GM12878 (cell line): ENCODE measurements at regions not wholly inside any gene's neighbourhood (a gene's known extent, or its start where the extent isn't known, plus 50 kb on each side); places are given as distances from the start of the nearest gene placed in this dataset.

Experiments
- ATAC-seq: fragments of 200-7000 bp; cut with Tn5 transposase; 3 replicates; pipeline ENCODE4 v1.9.1; 2020; ENCODE audit warnings: mild to moderate bottlenecking, moderate library complexity
- BruUV-seq: library from RNA; stranded (reverse); fragments of 400-500 nt; replicated peaks from 2 replicates; lab custom pipeline; 2021; lab: Mats Ljungman, UMichigan
- CTCF ChIA-PET: fragments of 300-600 bp; sonication (Branson Sonifier 250); formaldehyde crosslinking; extraction: SDS; loops from one replicate; lab custom pipeline; 2021; ENCODE audit warnings: inconsistent platforms; lab: Yijun Ruan, JAX
- POLR2A ChIA-PET: fragments of 350-600 bp; formaldehyde crosslinking; extraction: SDS; loops from one replicate; lab custom pipeline; 2021; ENCODE audit warnings: inconsistent platforms; lab: Charles Lee
- RAD21 ChIA-PET: fragments of 300-600 bp; sonication (Branson Sonifier 250); formaldehyde crosslinking; loops from one replicate; lab custom pipeline; 2023; ENCODE audit warnings: antibody characterized with exemption; ENCODE audit not compliant: unreplicated experiment; lab: Charles Lee
- SMC1A ChIA-PET: fragments of 300-600 bp; sonication (Branson Sonifier 250); formaldehyde crosslinking; loops from one replicate; lab custom pipeline; 2023; ENCODE audit not compliant: unreplicated experiment, uncharacterized antibody; lab: Charles Lee
- DNase-seq: peaks from one replicate; pipeline ENCODE4 v3.0.0-alpha.2; 2011; ENCODE audit warnings: low read depth, low spot score
- FAIRE-seq: peaks from 3 replicates; lab custom pipeline; 2011; peaks lifted over from hg19 to GRCh38; lab: Jason Lieb, UNC
- H2AFZ ChIP-seq: 2 replicates; pipeline ENCODE4 v1.6.0; 2011; ENCODE audit warnings: low read depth, low read length, control low read depth; ENCODE audit not compliant: control insufficient read depth
- H3K27ac ChIP-seq: 2 replicates; pipeline ENCODE4 v1.5.1; 2011; ENCODE audit warnings: control low read depth; ENCODE audit not compliant: control insufficient read depth, insufficient read depth
- H3K27me3 ChIP-seq, 2 experiments: replicated peaks in 1 of 2; 2 replicates each; pipeline versions ENCODE4 v1.6.0 to v1.6.1; 2011; ENCODE audit warnings: low read length in 1 of 2; ENCODE audit not compliant: control insufficient read depth in 2 of 2, insufficient read depth in 2 of 2
- H3K36me3 ChIP-seq, 2 experiments: 2 replicates each; pipeline ENCODE4 v1.5.1; 2011; ENCODE audit warnings: low read length in 1 of 2; ENCODE audit not compliant: control insufficient read depth in 2 of 2, insufficient read depth in 2 of 2
- H3K4me1 ChIP-seq: 2 replicates; pipeline ENCODE4 v1.6.1; 2011; ENCODE audit warnings: mild to moderate bottlenecking, low read length, moderate library complexity, mixed read lengths; ENCODE audit not compliant: control insufficient read depth, insufficient read depth
- H3K4me2 ChIP-seq: 2 replicates; pipeline ENCODE4 v1.6.0; 2011; ENCODE audit warnings: control low read depth; ENCODE audit not compliant: control insufficient read depth, insufficient read depth
- H3K4me3 ChIP-seq: fragments of 200-600 bp; sonication (generic); 2 replicates; pipeline ENCODE4 v1.5.1; 2016
- H3K79me2 ChIP-seq: 2 replicates; pipeline ENCODE4 v1.6.0; 2011; ENCODE audit warnings: low read length; ENCODE audit not compliant: control insufficient read depth, insufficient read depth
- H3K9ac ChIP-seq: 2 replicates; pipeline ENCODE4 v1.8.0; 2011; ENCODE audit warnings: low read length, control low read depth, mixed read lengths; ENCODE audit not compliant: control insufficient read depth, insufficient read depth
- H3K9me3 ChIP-seq: replicated peaks from 3 replicates; pipeline ENCODE4 v1.5.1; 2011; ENCODE audit warnings: mild to moderate bottlenecking, low read length; ENCODE audit not compliant: control insufficient read depth, insufficient read depth
- H4K20me1 ChIP-seq: 2 replicates; pipeline ENCODE4 v1.6.0; 2011; ENCODE audit not compliant: control insufficient read depth, insufficient read depth
- CHD2 ChIP-seq: IDR thresholded peaks from 2 replicates; pipeline ENCODE4 v1.6.1; 2011; ENCODE audit warnings: low read depth, low read length, improper control_type of control experiment, borderline replicate concordance
- RCOR1 ChIP-seq: conservative IDR thresholded peaks from 2 replicates; pipeline ENCODE4 v1.6.1; 2012; ENCODE audit warnings: low read depth, low read length, improper control_type of control experiment
- SIN3A ChIP-seq: IDR thresholded peaks from 2 replicates; pipeline ENCODE4 v1.6.1; 2012; ENCODE audit warnings: low read depth, low read length, improper control_type of control experiment
- TAF1 ChIP-seq: IDR thresholded peaks from 2 replicates; pipeline ENCODE4 v1.6.1; 2011; ENCODE audit warnings: mild to moderate bottlenecking, low read depth, low read length, borderline replicate concordance
- ZSCAN29 ChIP-seq: fragments of 450-650 bp; IDR thresholded peaks from 2 replicates; pipeline ENCODE4 v1.6.1; 2017; ENCODE audit warnings: mild to moderate bottlenecking, moderate library complexity
- WGBS: methylation state at CpG from one replicate; pipeline ENCODE4 v1.1.6; 2016; ENCODE audit warnings: low lambda C conversion rate; ENCODE audit not compliant: insufficient replicate concordance, insufficient coverage; ENCODE audit errors: missing lambda C conversion rate; 5-methylcytosine and 5-hydroxymethylcytosine counted together
- in situ Hi-C: fragments of 300-500 bp; cut with MboI; formaldehyde crosslinking; loops from 9 replicates; pipeline ENCODE4 v1.14.3; 2018; ENCODE audit warnings: mixed read lengths
- intact Hi-C: fragments of 100-400 bp; cut with micrococcal nuclease; formaldehyde crosslinking; loops from one replicate; pipeline ENCODE4 v1.14.2; 2022; ENCODE audit not compliant: unreplicated experiment
- TF ChIP-seq, protein P1 (sequence below): IDR thresholded peaks from 2 replicates; pipeline ENCODE4 v1.6.1; 2011; ENCODE audit warnings: mild to moderate bottlenecking, low read depth, low read length, moderate library complexity; ENCODE audit not compliant: insufficient replicate concordance

DNA sequence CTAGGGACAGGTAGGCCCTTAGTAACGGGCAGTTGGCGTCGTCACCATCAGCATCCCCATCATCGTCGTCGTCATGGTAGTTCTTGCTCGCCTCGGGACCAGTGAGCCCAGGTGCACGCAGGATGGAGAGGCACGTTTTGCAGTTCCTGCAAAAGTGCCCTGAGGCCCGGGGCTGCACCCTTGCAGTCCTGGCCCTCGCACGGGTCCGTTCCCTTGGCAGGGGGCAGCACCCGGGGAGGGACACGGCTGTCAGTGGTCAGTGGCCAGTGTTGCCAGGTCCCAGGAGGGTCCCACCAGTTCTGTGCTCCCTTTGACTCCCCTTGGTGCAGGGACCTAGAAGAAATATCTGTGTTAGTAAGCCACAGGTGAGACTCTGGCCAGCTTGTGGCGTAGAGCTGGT is 243.9 kb upstream of the CIBAR2 start:
- H4K20me1 ChIP-seq, result no peaks in the 10 kb centered on the region
- in situ Hi-C loops, result no loop called here
- BruUV-seq, result no TSS peak
- no peak overlapping the region for H3K4me3 ChIP-seq
- no peak overlapping the region for H2AFZ ChIP-seq
- no peak for DNase-seq
- no peaks in the 10 kb centered on the region; the same call in 2 of the 3 replicates for H3K9me3 ChIP-seq
- H3K79me2 ChIP-seq, result no peaks in the 10 kb centered on the region
- SMC1A ChIA-PET, result no interaction called here
- H3K4me1 ChIP-seq, result no peaks in the 10 kb centered on the region
- intact Hi-C loops, result no loop called here
- POLR2A ChIA-PET, result no interaction called here
- RAD21 ChIA-PET, result no interaction called here
- FAIRE-seq, result no peak
- no peaks in the 10 kb centered on the region for H3K36me3 ChIP-seq
- no peak overlapping the region for H3K27ac ChIP-seq
- 39% methylated on average over 17 of the region's 17 CpGs for WGBS
- TF ChIP-seq CHD2 (no peak), RCOR1 (no peak), TAF1 (no peak), ZSCAN29 (no peak)
- ATAC-seq, result no peak
- CTCF ChIA-PET, result no interaction called here
- H3K27me3 ChIP-seq, result no peaks in the 10 kb centered on the region; a peak in 1 of 4 replicates
- no peak overlapping the region for H3K9ac ChIP-seq
- no peak overlapping the region for H3K4me2 ChIP-seq

DNA sequence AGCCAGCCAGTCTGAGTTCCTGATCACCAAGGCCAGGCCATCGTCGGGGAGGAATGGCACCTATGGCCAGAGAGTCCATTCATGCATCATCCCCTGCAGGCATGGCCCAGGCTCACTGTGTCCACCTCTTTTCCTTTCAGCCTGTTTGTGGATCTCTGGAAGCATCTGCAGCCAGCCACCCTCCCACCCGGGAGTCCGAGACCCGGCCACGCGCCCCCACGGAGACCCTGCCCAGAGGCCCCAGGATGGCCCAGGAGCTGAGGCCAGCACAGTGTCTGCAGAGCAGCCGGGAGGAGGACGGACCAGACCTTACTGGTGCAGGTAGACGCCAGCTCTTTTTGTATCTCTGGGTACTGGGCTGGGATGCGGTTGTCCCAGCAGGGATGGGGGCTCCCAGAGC is 245.1 kb upstream of the CIBAR2 start:
- Histone ChIP-seq H3K79me2 (no peaks in the 10 kb centered on the region), H3K4me3 (no peak overlapping the region), H2AFZ (no peak overlapping the region), H3K4me2 (no peak overlapping the region), H3K9ac (no peak overlapping the region), H3K27ac (no peak overlapping the region), H3K27me3 (no peaks in the 10 kb centered on the region; a peak in 1 of 4 replicates), H3K9me3 (no peaks in the 10 kb centered on the region; the same call in 2 of the 3 replicates), H4K20me1 (no peaks in the 10 kb centered on the region), H3K36me3 (no peaks in the 10 kb centered on the region), H3K4me1 (no peaks in the 10 kb centered on the region)
- DNase-seq, result no peak
- ATAC-seq, result no peak
- no peak for TF ChIP-seq SIN3A
- TF ChIP-seq, protein P1, sequence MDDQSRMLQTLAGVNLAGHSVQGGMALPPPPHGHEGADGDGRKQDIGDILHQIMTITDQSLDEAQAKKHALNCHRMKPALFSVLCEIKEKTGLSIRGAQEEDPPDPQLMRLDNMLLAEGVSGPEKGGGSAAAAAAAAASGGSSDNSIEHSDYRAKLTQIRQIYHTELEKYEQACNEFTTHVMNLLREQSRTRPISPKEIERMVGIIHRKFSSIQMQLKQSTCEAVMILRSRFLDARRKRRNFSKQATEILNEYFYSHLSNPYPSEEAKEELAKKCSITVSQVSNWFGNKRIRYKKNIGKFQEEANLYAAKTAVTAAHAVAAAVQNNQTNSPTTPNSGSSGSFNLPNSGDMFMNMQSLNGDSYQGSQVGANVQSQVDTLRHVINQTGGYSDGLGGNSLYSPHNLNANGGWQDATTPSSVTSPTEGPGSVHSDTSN, result no peak
- intact Hi-C loops (no loop called here), in situ Hi-C loops (no loop called here)
- BruUV-seq, result no TSS peak
- ChIA-PET CTCF (no interaction called here), POLR2A (no interaction called here), RAD21 (no interaction called here), SMC1A (no interaction called here)
- 67% methylated on average over 11 of the region's 12 CpGs for WGBS
- FAIRE-seq, result no peak
